ENCODE measurements at regions not wholly inside any gene's neighbourhood (a gene's known extent, or its start where the extent isn't known, plus 50 kb on each side); places are given as distances from the start of the nearest gene placed in this dataset.

- Histone ChIP-seq H3F3A (ENCODE audit: insufficient read depth, low read depth) (peaks cover 13% of the 10 kb centered on the region), H3K27me3 (ENCODE audit: insufficient read depth, low read depth) (no peaks in the 10 kb centered on the region), H3K4me2 (no peak overlapping the region), H3K36me3 (ENCODE audit: low read depth) (no peaks in the 10 kb centered on the region), H3K9me2 (ENCODE audit: insufficient read depth) (no peaks in the 10 kb centered on the region), H3K4me1 (replicated peaks; ENCODE audit: insufficient read depth) (peaks cover 26% of the 10 kb centered on the region), H3K79me2 (ENCODE audit: low read depth) (no peaks in the 10 kb centered on the region), H2AFZ (no peak overlapping the region), H4K20me1 (ENCODE audit: insufficient read depth) (no peaks in the 10 kb centered on the region), H3K4me3 (no peak overlapping the region), H3K27ac (no peak overlapping the region), H3K9me3 (ENCODE audit: insufficient read depth, low read depth) (no peaks in the 10 kb centered on the region)
- ChIA-PET CTCF (no interaction called here), POLR2A (ENCODE audit: unreplicated experiment) (no interaction called here)
- TF ChIP-seq EZH2 (IDR thresholded peaks at IDR 0.05; ENCODE audit: low read depth) (no peak), CTCF (conservative IDR thresholded peaks at IDR 0.05) (no peak)
- BruUV-seq (replicated peaks): no TSS peak
- intact Hi-C loops (cut with micrococcal nuclease; ENCODE audit: unreplicated experiment): loop anchor here (5.0 kb wide), 1 partner anchor 62 kb away; no protein-coding TSS in a partner anchor
- no peak for DNase-seq
Measured at GRCh38 chr9:86730163-86730928, 217.0 kb downstream of the GAS1 start.

- Histone ChIP-seq H4K20me1 (ENCODE audit: insufficient read depth) (no peaks in the 10 kb centered on the region), H3K27me3 (ENCODE audit: insufficient read depth, low read depth) (no peaks in the 10 kb centered on the region), H3K79me2 (ENCODE audit: low read depth) (no peaks in the 10 kb centered on the region), H3K27ac (no peak overlapping the region), H3K4me3 (no peak overlapping the region), H3F3A (ENCODE audit: insufficient read depth, low read depth) (peaks cover 34% of the 10 kb centered on the region), H3K36me3 (ENCODE audit: low read depth) (no peaks in the 10 kb centered on the region; the same call in 1 of the 2 replicates), H3K9me2 (ENCODE audit: insufficient read depth) (no peaks in the 10 kb centered on the region), H2AFZ (no peak overlapping the region), H3K4me1 (replicated peaks; ENCODE audit: insufficient read depth) (peaks cover 43% of the 10 kb centered on the region), H3K4me2 (no peak overlapping the region), H3K9me3 (ENCODE audit: insufficient read depth, low read depth) (0 out of 2 replicates have a peak, but pooled peaks cover 8% of the 10 kb centered on the region)
- BruUV-seq (replicated peaks): no TSS peak
- ChIA-PET POLR2A (ENCODE audit: unreplicated experiment) (interaction anchor here (0.7 kb wide), 1 partner anchor 63 kb away, joined by 5 read pairs; no protein-coding TSS in a partner anchor), CTCF (interaction anchor here (0.6 kb wide), 1 partner anchor 537 kb away, joined by 4 read pairs; no protein-coding TSS in a partner anchor)
- no peak for DNase-seq
- TF ChIP-seq EZH2 (IDR thresholded peaks at IDR 0.05; ENCODE audit: low read depth) (no peak), CTCF (conservative IDR thresholded peaks at IDR 0.05) (no peak)
- intact Hi-C loops (cut with micrococcal nuclease; ENCODE audit: unreplicated experiment): no loop called here
Measured at GRCh38 chr9:86724529-86724928, 222.8 kb downstream of the GAS1 start.

DNA sequence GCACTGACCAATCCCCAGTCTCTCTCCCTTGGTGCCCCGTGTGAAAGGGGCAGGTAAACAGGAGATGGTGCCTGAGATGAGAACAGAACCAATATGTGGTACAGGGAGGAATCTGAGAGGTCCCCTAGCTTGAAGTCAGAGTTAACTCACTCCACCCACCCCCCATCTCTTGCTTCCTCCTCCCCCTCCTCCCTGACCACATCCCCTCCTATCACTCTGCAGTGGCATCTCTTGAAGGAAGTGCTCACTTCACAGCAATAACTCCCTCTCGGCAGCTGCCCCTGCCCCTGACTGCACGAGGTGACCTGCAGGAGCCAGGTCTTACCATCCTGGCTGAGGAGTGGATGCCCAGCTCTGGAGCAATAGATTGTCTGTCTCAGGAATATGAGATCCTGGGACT is 224.0 kb downstream of the GAS1 start:
- Histone ChIP-seq H4K20me1 (ENCODE audit: insufficient read depth) (no peaks in the 10 kb centered on the region), H3K9me2 (ENCODE audit: insufficient read depth) (no peaks in the 10 kb centered on the region), H3K27me3 (ENCODE audit: insufficient read depth, low read depth) (no peaks in the 10 kb centered on the region), H3K79me2 (ENCODE audit: low read depth) (no peaks in the 10 kb centered on the region), H2AFZ (peak overlapping the region; percentile 4; the same call in 1 of the 2 replicates), H3K9me3 (ENCODE audit: insufficient read depth, low read depth) (peaks cover 15% of the 10 kb centered on the region; the same call in 1 of the 2 replicates), H3K27ac (peak overlapping the region; percentile 96), H3K36me3 (ENCODE audit: low read depth) (no peaks in the 10 kb centered on the region; the same call in 1 of the 2 replicates), H3K4me1 (replicated peaks; ENCODE audit: insufficient read depth) (peaks cover 43% of the 10 kb centered on the region), H3K4me2 (peak overlapping the region; percentile 80; the same call in 1 of the 2 replicates), H3K4me3 (no peak overlapping the region), H3F3A (ENCODE audit: insufficient read depth, low read depth) (peaks cover 34% of the 10 kb centered on the region)
- CTCF ChIA-PET: no interaction called here
- no peak for TF ChIP-seq EZH2 (IDR thresholded peaks at IDR 0.05; ENCODE audit: low read depth)
- TF ChIP-seq CTCF (conservative IDR thresholded peaks at IDR 0.05): no peak
- POLR2A ChIA-PET (ENCODE audit: unreplicated experiment): no interaction called here
- no TSS peak for BruUV-seq (replicated peaks)
- DNase-seq: no peak
- intact Hi-C loops (cut with micrococcal nuclease; ENCODE audit: unreplicated experiment): no loop called here

Measured in PC-9 (cell line).